GM12891 (cell line): ENCODE measurements at regions not wholly inside any gene's neighbourhood (a gene's known extent, or its start where the extent isn't known, plus 50 kb on each side); places are given as distances from the start of the nearest gene placed in this dataset.
"Not testable (repeated sequence)": the region's sequence is repeated elsewhere in the genome, so short reads cannot be mapped to it uniquely, and the experiment has no call there.

Source experiments
- PAX5 ChIP-seq: IDR thresholded peaks from 2 replicates; pipeline ENCODE4 v1.6.1; 2011; ENCODE audit warnings: low read length, moderate library complexity, mild to moderate bottlenecking; ENCODE audit not compliant: insufficient read depth, severe bottlenecking
- POLR2A ChIP-seq: IDR thresholded peaks from 2 replicates; pipeline ENCODE4 v1.6.1; 2011; ENCODE audit warnings: low read depth, low read length, control low read depth
- SPI1 ChIP-seq: IDR thresholded peaks from 2 replicates; pipeline ENCODE4 v1.6.1; 2011; ENCODE audit warnings: low read depth, low read length, control low read depth
- TAF1 ChIP-seq: IDR thresholded peaks from 2 replicates; pipeline ENCODE4 v1.6.1; 2011; ENCODE audit warnings: low read depth, low read length, control low read depth

GRCh38 chr15:21324720-21325460 is 115.4 kb downstream of the POTEB3 start:
- not testable (repeated sequence) for TF ChIP-seq SPI1, POLR2A, PAX5, TAF1
